Upper lobe of left lung (tissue), 6 donors: ENCODE measurements at regions not wholly inside any gene's neighbourhood (a gene's known extent, or its start where the extent isn't known, plus 50 kb on each side); places are given as distances from the start of the nearest gene placed in this dataset.

ENCODE experiments used
- ATAC-seq, 2 donors: fragments of 200-7000 bp; cut with Tn5 transposase; one replicate each; pipeline ENCODE4 v1.9.1; 2022; ENCODE audit warnings: mild to moderate bottlenecking in 2 of 2, moderate library complexity in 2 of 2; ENCODE audit not compliant: low FRiP score in 2 of 2
- DNase-seq, 2 donors: peaks; one replicate each; pipeline ENCODE4 v3.0.0-alpha.2; 2019 to 2020
- H3K27ac ChIP-seq, 4 donors: fragments of 200-600 bp; sonication (generic); one replicate each; pipeline ENCODE4 v1.5.1; 2016 to 2019
- H3K27me3 ChIP-seq, 4 donors: fragments of 200-600 bp; sonication (generic); one replicate each; pipeline ENCODE4 v1.5.1; 2017 to 2019
- H3K36me3 ChIP-seq, 4 donors: fragments of 200-600 bp; sonication (generic); one replicate each; pipeline ENCODE4 v1.5.1; 2016 to 2019
- H3K4me1 ChIP-seq, 4 donors: fragments of 200-600 bp; sonication (generic); one replicate each; pipeline ENCODE4 v1.5.1; 2018 to 2019
- H3K4me3 ChIP-seq, 4 donors: fragments of 200-600 bp; sonication (generic); one replicate each; pipeline ENCODE4 v1.5.1; 2017 to 2019; ENCODE audit warnings: mild to moderate bottlenecking in 2 of 4, moderate library complexity in 1 of 4
- H3K9me3 ChIP-seq, 4 donors: fragments of 200-600 bp; sonication (generic); one replicate each; pipeline ENCODE4 v1.5.1; 2018 to 2019
- CTCF ChIP-seq, 6 experiments: fragments of 450-650 bp in 4 of 6; fragments of 200-600 bp in 2 of 6; sonication (generic) in 2 of 6; IDR thresholded peaks; one replicate each; pipeline ENCODE4 v1.5.1; 2016 to 2019; ENCODE audit warnings: antibody characterized with exemption in 6 of 6
- EP300 ChIP-seq, 4 donors: sonication (generic); formaldehyde crosslinking; IDR thresholded peaks; one replicate each; pipeline ENCODE4 v1.5.1; 2017; ENCODE audit warnings: antibody characterized with exemption in 4 of 4, control low read depth in 2 of 4
- POLR2A ChIP-seq, 4 donors: fragments of 450-650 bp; IDR thresholded peaks; one replicate each; pipeline ENCODE4 v1.5.1; 2016 to 2017; ENCODE audit warnings: antibody characterized with exemption in 4 of 4, mild to moderate bottlenecking in 2 of 4
- POLR2AphosphoS5 ChIP-seq, 2 donors: sonication (generic); formaldehyde crosslinking; IDR thresholded peaks; one replicate each; pipeline ENCODE4 v1.5.1; 2017; ENCODE audit warnings: antibody characterized with exemption in 2 of 2
- WGBS, 2 donors: methylation state at CpG; one replicate each; pipeline ENCODE4 v1.1.5; 2017 to 2018; 5-methylcytosine and 5-hydroxymethylcytosine counted together
- donor health status: DM: no; HTN: no; CAD: no; lungs with moderate emphysema.
- donor health status: DM: no; HTN: yes; CAD: no; lungs with severe emphysema.

DNA sequence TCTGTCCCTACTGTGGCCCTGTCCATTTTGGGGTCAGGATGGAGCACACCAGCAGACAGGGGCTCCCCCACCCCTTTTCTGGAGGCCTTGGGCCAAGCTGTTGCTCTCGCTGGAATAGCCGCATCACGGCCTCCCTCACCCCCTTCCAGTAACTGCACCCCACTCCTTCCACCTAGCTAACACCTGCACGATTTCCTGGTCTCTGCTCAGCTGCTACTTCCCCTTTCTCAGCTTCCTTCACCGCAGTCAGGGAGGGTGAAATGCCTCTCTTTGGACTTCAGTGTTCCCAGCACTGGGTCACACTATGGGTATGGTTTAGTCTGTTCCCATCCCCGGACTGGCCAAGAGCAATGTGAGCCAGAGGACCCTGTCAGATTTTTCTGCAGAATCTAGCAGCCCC lies 400.2 kb downstream of the MCTP2 start:
- Histone ChIP-seq H3K4me3 (no peak overlapping the region), H3K9me3 (no peaks in the 10 kb centered on the region), H3K4me1 (no peaks in the 10 kb centered on the region), H3K36me3 (no peaks in the 10 kb centered on the region), H3K27ac (no peak overlapping the region), H3K27me3 (no peaks in the 10 kb centered on the region)
- DNase-seq (no peak), ATAC-seq (peak in 1 of 2 donors; percentile 17)
- 46 to 62% methylated on average over 6 of the region's 6 CpGs for WGBS, 2 donors
- TF ChIP-seq POLR2A (IDR thresholded peaks at IDR 0.05) (no peak), CTCF (IDR thresholded peaks at IDR 0.05) (no peak), EP300 (IDR thresholded peaks at IDR 0.05) (no peak), POLR2AphosphoS5 (IDR thresholded peaks at IDR 0.05) (no peak)

- ATAC-seq, result no peak
- Histone ChIP-seq H3K27ac (no peak overlapping the region), H3K9me3 (no peaks in the 10 kb centered on the region), H3K36me3 (no peaks in the 10 kb centered on the region), H3K4me3 (no peak overlapping the region), H3K27me3 (no peaks in the 10 kb centered on the region), H3K4me1 (no peaks in the 10 kb centered on the region)
- no peak for DNase-seq
- 86% methylated on average over 6 of the region's 6 CpGs for WGBS, 2 donors
- TF ChIP-seq POLR2AphosphoS5 (IDR thresholded peaks at IDR 0.05) (no peak), CTCF (IDR thresholded peaks at IDR 0.05) (no peak), POLR2A (IDR thresholded peaks at IDR 0.05) (no peak), EP300 (IDR thresholded peaks at IDR 0.05) (no peak)
Measured at GRCh38 chr15:94638183-94638582, 406.8 kb downstream of the MCTP2 start.

GRCh38 chr15:94639701-94640100 lies 408.3 kb downstream of the MCTP2 start:
- TF ChIP-seq CTCF (IDR thresholded peaks at IDR 0.05) (no peak), POLR2AphosphoS5 (IDR thresholded peaks at IDR 0.05) (no peak), EP300 (IDR thresholded peaks at IDR 0.05) (no peak), POLR2A (IDR thresholded peaks at IDR 0.05) (no peak)
- 80% methylated on average over 4 of the region's 4 CpGs for WGBS, 2 donors
- DNase-seq (no peak), ATAC-seq (no peak)
- H3K27me3 ChIP-seq, result no peaks in the 10 kb centered on the region
- no peaks in the 10 kb centered on the region for H3K4me1 ChIP-seq
- no peaks in the 10 kb centered on the region for H3K36me3 ChIP-seq
- H3K9me3 ChIP-seq, result no peaks in the 10 kb centered on the region
- no peak overlapping the region for H3K4me3 ChIP-seq
- no peak overlapping the region for H3K27ac ChIP-seq

DNA sequence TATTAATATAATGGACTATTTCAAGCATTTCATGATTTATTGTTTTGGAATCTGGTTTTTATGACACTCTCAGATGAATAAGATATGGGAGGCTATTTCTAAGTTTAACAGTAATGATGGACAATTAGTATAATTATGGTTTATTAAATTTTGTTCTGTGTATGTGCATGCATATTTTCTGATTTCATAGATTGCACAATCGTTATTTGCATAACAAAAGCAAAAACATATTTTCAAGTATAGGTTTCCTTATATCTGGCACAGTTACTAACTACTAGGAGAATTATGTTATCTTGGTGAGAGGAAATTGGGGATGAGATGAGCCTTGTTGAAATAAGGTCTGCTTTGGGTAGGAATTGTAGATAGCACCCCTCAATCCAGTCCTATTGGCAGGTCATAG lies 413.1 kb downstream of the MCTP2 start:
- Histone ChIP-seq H3K36me3 (no peaks in the 10 kb centered on the region), H3K9me3 (no peaks in the 10 kb centered on the region), H3K27ac (no peak overlapping the region), H3K27me3 (no peaks in the 10 kb centered on the region), H3K4me1 (no peaks in the 10 kb centered on the region), H3K4me3 (no peak overlapping the region)
- WGBS, 2 donors, result 60 to 81% methylated on average over 1 of the region's 1 CpG
- DNase-seq, result no peak
- TF ChIP-seq CTCF (IDR thresholded peaks at IDR 0.05), result no peak
- TF ChIP-seq POLR2A (IDR thresholded peaks at IDR 0.05), result no peak
- TF ChIP-seq POLR2AphosphoS5 (IDR thresholded peaks at IDR 0.05), result no peak
- no peak for TF ChIP-seq EP300 (IDR thresholded peaks at IDR 0.05)
- no peak for ATAC-seq

DNA sequence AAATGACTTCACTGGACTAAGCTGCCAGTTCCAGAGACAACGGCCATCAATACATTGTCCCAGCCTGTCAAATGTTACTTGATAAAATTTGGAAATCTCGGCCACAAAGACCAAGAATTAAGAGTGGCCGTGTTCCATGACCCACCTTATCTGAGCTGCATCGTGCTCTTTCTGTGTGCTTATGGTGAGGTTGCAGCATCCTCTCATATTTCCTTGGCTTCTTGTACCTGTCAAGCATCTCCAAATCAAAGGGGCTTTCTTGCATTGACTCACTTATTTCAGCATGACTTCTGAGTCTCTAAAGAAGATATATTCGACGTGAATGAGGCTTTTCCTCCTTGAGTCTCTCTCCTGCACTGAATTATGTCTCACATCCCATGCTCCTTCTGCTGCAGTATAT lies 421.7 kb downstream of the MCTP2 start:
- no peak for ATAC-seq
- WGBS, 2 donors, result 81 to 84% methylated on average over 6 of the region's 6 CpGs

More for the DNA sequence above, 421.7 kb downstream of the MCTP2 start:
- no peak overlapping the region for H3K4me3 ChIP-seq
- H3K9me3 ChIP-seq, result no peaks in the 10 kb centered on the region
- no peak overlapping the region for H3K27ac ChIP-seq
- DNase-seq, result no peak
- no peaks in the 10 kb centered on the region for H3K27me3 ChIP-seq
- no peaks in the 10 kb centered on the region for H3K4me1 ChIP-seq
- H3K36me3 ChIP-seq, result no peaks in the 10 kb centered on the region
- TF ChIP-seq POLR2AphosphoS5 (IDR thresholded peaks at IDR 0.05), result no peak
- no peak for TF ChIP-seq CTCF (IDR thresholded peaks at IDR 0.05)
- TF ChIP-seq EP300 (IDR thresholded peaks at IDR 0.05), result no peak
- no peak for TF ChIP-seq POLR2A (IDR thresholded peaks at IDR 0.05)
